Trophoblast cell (in vitro differentiated cells and primary cell): ENCODE measurements at regions not wholly inside any gene's neighbourhood (a gene's known extent, or its start where the extent isn't known, plus 50 kb on each side); places are given as distances from the start of the nearest gene placed in this dataset.

ENCODE experiments used
- DNase-seq, 2 donors: peaks; one replicate each; pipeline ENCODE4 v3.0.0-alpha.2; 2016
- H2AFZ ChIP-seq: 2 replicates; pipeline ENCODE4 v1.6.1; 2013; ENCODE audit warnings: low read length, moderate library complexity, mild to moderate bottlenecking; ENCODE audit not compliant: insufficient read depth, poor library complexity
- H2AK5ac ChIP-seq: 2 replicates; pipeline ENCODE4 v1.6.1; 2013; ENCODE audit warnings: mild to moderate bottlenecking, low read length
- H2BK120ac ChIP-seq: 2 replicates; pipeline ENCODE4 v1.6.1; 2013; ENCODE audit warnings: low read length, mild to moderate bottlenecking, moderate library complexity; ENCODE audit not compliant: insufficient read depth, poor library complexity
- H2BK12ac ChIP-seq: 2 replicates; pipeline ENCODE4 v1.6.1; 2013; ENCODE audit warnings: mild to moderate bottlenecking, low read length, moderate library complexity
- H2BK5ac ChIP-seq: 2 replicates; pipeline ENCODE4 v1.6.1; 2013; ENCODE audit warnings: low read length, low read depth, moderate library complexity, mild to moderate bottlenecking; ENCODE audit not compliant: poor library complexity
- H3K14ac ChIP-seq: 2 replicates; pipeline ENCODE4 v1.6.1; 2013; ENCODE audit warnings: mild to moderate bottlenecking, low read length
- H3K18ac ChIP-seq: 2 replicates; pipeline ENCODE4 v1.6.1; 2013; ENCODE audit warnings: mild to moderate bottlenecking, low read length
- H3K23ac ChIP-seq: 2 replicates; pipeline ENCODE4 v1.6.1; 2013; ENCODE audit warnings: low read length
- H3K27ac ChIP-seq: 2 replicates; pipeline ENCODE4 v1.5.1; 2013; ENCODE audit warnings: low read depth, mild to moderate bottlenecking, inconsistent platforms, low read length, moderate library complexity
- H3K27me3 ChIP-seq: 2 replicates; pipeline ENCODE4 v1.6.1; 2013; ENCODE audit warnings: inconsistent platforms, mild to moderate bottlenecking, low read length, moderate library complexity; ENCODE audit not compliant: insufficient read depth
- H3K36me3 ChIP-seq, 2 experiments: 1 replicate in 1 of 2; 2 replicates in 1 of 2; pipeline ENCODE4 v1.6.1; 2013; ENCODE audit warnings: low read length in 2 of 2, mild to moderate bottlenecking in 2 of 2, moderate library complexity in 1 of 2; ENCODE audit not compliant: insufficient read depth in 2 of 2, control insufficient read depth in 1 of 2
- H3K4ac ChIP-seq: 2 replicates; pipeline ENCODE4 v1.6.1; 2013; ENCODE audit warnings: low read depth, mild to moderate bottlenecking, low read length, moderate library complexity
- H3K4me1 ChIP-seq, 2 experiments: 1 replicate in 1 of 2; 2 replicates in 1 of 2; pipeline ENCODE4 v1.6.1; 2013; ENCODE audit warnings: low read length in 2 of 2, mild to moderate bottlenecking in 2 of 2, moderate library complexity in 1 of 2; ENCODE audit not compliant: insufficient read depth in 2 of 2, control insufficient read depth in 1 of 2
- H3K4me2 ChIP-seq: 2 replicates; pipeline ENCODE4 v1.6.1; 2013; ENCODE audit warnings: inconsistent platforms, mild to moderate bottlenecking, low read length, moderate library complexity
- H3K4me3 ChIP-seq: 2 replicates; pipeline ENCODE4 v1.5.1; 2013; ENCODE audit warnings: mild to moderate bottlenecking, low read depth, low read length, inconsistent platforms
- H3K79me1 ChIP-seq: one replicate; pipeline ENCODE4 v1.6.1; 2013; ENCODE audit warnings: low read length
- H3K79me2 ChIP-seq: 2 replicates; pipeline ENCODE4 v1.6.1; 2013; ENCODE audit warnings: low read length, mild to moderate bottlenecking; ENCODE audit not compliant: control insufficient read depth, insufficient read depth, poor library complexity
- H3K9ac ChIP-seq: 2 replicates; pipeline ENCODE4 v1.6.1; 2013; ENCODE audit warnings: mild to moderate bottlenecking, low read length
- H3K9me3 ChIP-seq: 2 replicates; pipeline ENCODE4 v1.6.1; 2013; ENCODE audit warnings: low read depth, mild to moderate bottlenecking, control low read depth, inconsistent platforms, low read length; ENCODE audit not compliant: insufficient read depth
- H4K12ac ChIP-seq: 2 replicates; pipeline ENCODE4 v1.6.1; 2013; ENCODE audit warnings: low read depth, mild to moderate bottlenecking, low read length, moderate library complexity
- H4K8ac ChIP-seq: 2 replicates; pipeline ENCODE4 v1.6.1; 2013; ENCODE audit warnings: low read depth, mild to moderate bottlenecking, low read length, moderate library complexity
- H4K91ac ChIP-seq: one replicate; pipeline ENCODE4 v1.6.1; 2013; ENCODE audit warnings: low read depth, mild to moderate bottlenecking, low read length, moderate library complexity
- WGBS: extraction: QIAGEN DNeasy Blood & Tissue Kit; methylation state at CpG from one replicate; pipeline ENCODE4 v1.1.7; 2013; ENCODE audit warnings: missing lambda C conversion rate; ENCODE audit not compliant: insufficient read length, insufficient coverage; ENCODE audit errors: extremely low coverage; 5-methylcytosine and 5-hydroxymethylcytosine counted together

DNA sequence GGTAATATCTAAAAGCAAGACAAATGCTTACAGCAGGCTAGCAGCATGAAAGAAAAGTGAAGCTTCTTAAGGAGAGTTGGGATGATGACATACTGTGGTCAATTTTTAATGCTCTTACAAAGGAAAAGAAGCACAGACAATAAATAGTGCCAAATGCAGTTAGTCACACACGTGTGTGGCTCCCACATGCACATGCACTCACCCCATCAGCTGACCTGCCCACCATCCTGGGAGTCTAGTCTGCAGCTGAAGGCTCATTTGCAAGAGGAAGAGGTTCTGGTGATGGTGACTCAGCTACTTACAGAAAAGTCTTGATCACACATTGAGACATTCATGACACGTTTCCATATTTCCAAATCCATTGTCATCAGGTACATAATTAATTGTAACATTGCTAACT is 129.3 kb downstream of the MRPL36 start:
- Histone ChIP-seq H2AFZ (no peak overlapping the region), H3K9ac (no peak overlapping the region), H3K14ac (no peak overlapping the region), H3K27ac (no peak overlapping the region), H3K27me3 (peaks cover 24% of the 10 kb centered on the region), H2AK5ac (no peak overlapping the region), H3K4me1 (peaks cover 0 to 3% of the 10 kb centered on the region in 2 experiments), H3K4ac (no peak overlapping the region), H3K9me3 (peaks cover 1% of the 10 kb centered on the region), H3K4me2 (no peak overlapping the region), H3K79me1 (peaks cover 2% of the 10 kb centered on the region), H2BK12ac (no peak overlapping the region), H2BK120ac (no peak overlapping the region), H4K8ac (no peak overlapping the region), H4K12ac (no peak overlapping the region), H2BK5ac (no peak overlapping the region), H3K18ac (no peak overlapping the region), H4K91ac (no peak overlapping the region), H3K36me3 (no peaks in the 10 kb centered on the region), H3K4me3 (no peak overlapping the region), H3K79me2 (no peaks in the 10 kb centered on the region), H3K23ac (no peak overlapping the region)
- WGBS: no CpG with 5 or more reads among the region's 2 CpGs
- no peak for DNase-seq

DNA sequence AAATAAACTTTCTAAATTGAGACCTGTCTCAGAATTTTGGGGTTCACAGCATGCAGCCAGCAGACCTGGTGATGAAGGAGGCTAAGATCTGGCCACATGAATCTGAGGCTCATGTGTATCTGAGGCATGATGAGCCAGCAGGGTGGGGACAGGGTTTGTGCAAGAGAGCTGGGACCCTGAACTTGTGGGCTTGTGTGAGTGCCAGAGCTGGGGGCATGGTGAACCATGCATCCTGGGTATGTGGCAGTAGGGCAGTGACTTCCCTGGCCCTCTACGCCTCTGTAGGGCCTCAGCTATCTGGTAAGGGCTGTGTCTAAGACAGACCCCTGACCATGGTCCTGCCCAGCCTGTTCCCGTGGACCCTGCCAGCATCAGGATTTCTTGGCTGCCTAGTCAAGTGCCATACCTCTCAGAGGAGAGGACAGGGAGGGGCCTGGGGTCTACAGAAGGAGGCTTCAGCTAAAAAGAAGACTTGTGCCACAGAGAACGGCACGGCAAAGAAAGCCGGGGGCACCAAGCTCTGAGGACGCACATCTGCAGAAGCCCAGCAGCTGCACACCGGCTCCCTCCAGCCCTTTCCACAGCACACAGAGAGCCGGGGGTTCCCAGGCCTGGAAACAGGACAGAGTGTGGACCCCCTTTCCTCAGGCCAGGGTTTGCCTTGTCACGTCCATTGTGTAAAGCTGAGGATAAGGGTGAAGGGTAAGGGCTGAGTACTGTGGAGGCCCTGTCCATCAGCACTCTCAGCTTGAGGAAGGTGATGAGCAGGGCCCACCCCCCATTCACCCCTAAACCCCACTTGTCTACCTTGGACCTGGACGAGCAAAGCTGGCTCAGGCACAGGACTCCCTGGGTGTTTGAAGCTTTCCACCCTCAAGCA is 130.1 kb downstream of the MRPL36 start:
- Histone ChIP-seq H4K12ac (no peak overlapping the region), H2BK120ac (no peak overlapping the region), H3K18ac (no peak overlapping the region), H3K4me1 (peaks cover 0 to 3% of the 10 kb centered on the region in 2 experiments), H3K9me3 (peaks cover 1% of the 10 kb centered on the region), H2BK12ac (no peak overlapping the region), H3K79me1 (peaks cover 2% of the 10 kb centered on the region), H3K4ac (no peak overlapping the region), H3K27ac (no peak overlapping the region), H3K79me2 (no peaks in the 10 kb centered on the region), H3K4me3 (no peak overlapping the region), H3K4me2 (no peak overlapping the region), H3K14ac (no peak overlapping the region), H4K8ac (no peak overlapping the region), H3K23ac (no peak overlapping the region), H2BK5ac (no peak overlapping the region), H4K91ac (no peak overlapping the region), H2AFZ (no peak overlapping the region), H2AK5ac (no peak overlapping the region), H3K27me3 (peaks cover 24% of the 10 kb centered on the region), H3K9ac (no peak overlapping the region), H3K36me3 (no peaks in the 10 kb centered on the region)
- no CpG with 5 or more reads among the region's 10 CpGs for WGBS
- no peak for DNase-seq

DNA sequence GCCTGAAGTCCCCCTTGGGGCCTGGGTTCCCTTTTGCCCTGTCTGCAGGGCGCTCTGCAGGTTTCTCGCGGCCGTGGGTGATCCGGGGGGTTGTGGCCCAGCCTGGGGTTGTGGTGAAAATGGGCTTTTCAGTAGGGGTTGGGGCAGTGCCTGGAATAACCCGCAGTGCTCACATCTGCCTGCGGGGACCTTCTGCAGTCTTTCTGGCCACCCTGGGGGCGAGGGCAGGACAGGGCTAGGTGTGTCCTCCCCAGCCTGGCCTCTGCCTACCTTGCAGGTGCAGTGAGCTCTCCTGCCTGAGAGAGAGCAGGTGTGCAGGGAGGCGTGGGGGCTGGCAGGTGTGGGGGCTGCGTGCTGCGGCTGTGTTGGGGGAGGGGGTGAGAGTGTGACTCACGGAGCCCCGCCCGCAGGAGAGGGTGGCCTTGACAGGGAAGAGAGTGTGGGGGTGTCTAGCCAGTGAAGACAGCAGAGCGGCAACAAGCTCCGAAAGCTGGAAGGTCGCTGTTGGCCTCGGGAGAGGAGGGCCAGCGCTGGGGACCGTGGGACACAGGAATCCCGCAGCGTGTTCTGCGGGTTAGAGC is 131.4 kb downstream of the MRPL36 start:
- Histone ChIP-seq H3K4ac (no peak overlapping the region), H3K9ac (no peak overlapping the region), H2AFZ (no peak overlapping the region), H2BK12ac (no peak overlapping the region), H3K14ac (no peak overlapping the region), H2AK5ac (no peak overlapping the region), H3K4me3 (no peak overlapping the region), H3K36me3 (no peaks in the 10 kb centered on the region), H4K8ac (no peak overlapping the region), H3K79me1 (peaks cover 2% of the 10 kb centered on the region), H3K4me2 (no peak overlapping the region), H3K9me3 (peaks cover 1% of the 10 kb centered on the region), H4K91ac (no peak overlapping the region), H3K27ac (no peak overlapping the region), H3K79me2 (no peaks in the 10 kb centered on the region), H3K18ac (no peak overlapping the region), H3K23ac (no peak overlapping the region), H3K4me1 (peaks cover 0 to 3% of the 10 kb centered on the region in 2 experiments), H3K27me3 (peaks cover 24% of the 10 kb centered on the region), H2BK5ac (no peak overlapping the region), H4K12ac (no peak overlapping the region), H2BK120ac (no peak overlapping the region)
- WGBS: no CpG with 5 or more reads among the region's 23 CpGs
- DNase-seq: no peak

DNA sequence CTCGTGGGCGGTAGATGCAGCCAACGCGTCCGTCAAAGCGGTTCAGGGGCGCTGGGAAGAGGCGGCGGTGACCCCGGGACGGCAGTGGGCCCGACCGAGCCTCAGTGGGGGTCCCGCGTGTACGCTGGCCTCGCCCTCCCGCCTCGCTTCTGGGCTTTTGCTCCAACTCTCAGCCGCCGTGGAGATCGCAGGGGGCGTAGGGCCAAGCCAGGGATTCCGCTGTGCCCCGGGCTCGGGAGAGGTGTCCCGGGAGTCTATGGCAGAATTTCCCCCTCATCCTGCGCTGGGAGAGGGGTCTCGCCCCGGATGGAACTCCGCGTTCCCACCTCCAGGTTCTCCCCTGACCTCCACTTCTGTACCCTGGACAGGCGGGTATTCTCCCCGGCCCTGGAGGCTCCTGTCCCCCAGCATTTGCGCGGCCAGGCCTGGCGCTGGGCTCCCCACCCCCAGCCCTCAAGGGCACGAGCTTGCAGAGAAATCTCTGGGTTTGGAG is 131.9 kb downstream of the MRPL36 start:
- no peak overlapping the region for H4K8ac ChIP-seq
- H3K79me1 ChIP-seq: peaks cover 2% of the 10 kb centered on the region
- no peaks in the 10 kb centered on the region for H3K36me3 ChIP-seq
- H2BK12ac ChIP-seq: no peak overlapping the region
- no peak overlapping the region for H3K4ac ChIP-seq
- no peak overlapping the region for H3K23ac ChIP-seq
- H3K4me2 ChIP-seq: peak overlapping the region; percentile 57
- H3K9me3 ChIP-seq: peaks cover 1% of the 10 kb centered on the region
- peaks cover 0 to 3% of the 10 kb centered on the region in 2 experiments for H3K4me1 ChIP-seq
- H3K14ac ChIP-seq: no peak overlapping the region
- peak overlapping the region; percentile 23 for H4K12ac ChIP-seq
- no peak overlapping the region for H3K27ac ChIP-seq
- H4K91ac ChIP-seq: no peak overlapping the region
- DNase-seq: no peak
- WGBS: no CpG with 5 or more reads among the region's 38 CpGs
- no peaks in the 10 kb centered on the region for H3K79me2 ChIP-seq
- H2BK120ac ChIP-seq: peak overlapping the region; percentile 12
- no peak overlapping the region for H2AFZ ChIP-seq
- H3K18ac ChIP-seq: no peak overlapping the region
- no peak overlapping the region for H2BK5ac ChIP-seq
- H3K4me3 ChIP-seq: no peak overlapping the region
- peaks cover 24% of the 10 kb centered on the region for H3K27me3 ChIP-seq
- no peak overlapping the region for H3K9ac ChIP-seq
- H2AK5ac ChIP-seq: no peak overlapping the region
